WERI-Rb-1 (cell line): ENCODE measurements at regions not wholly inside any gene's neighbourhood (a gene's known extent, or its start where the extent isn't known, plus 50 kb on each side); places are given as distances from the start of the nearest gene placed in this dataset.
"Not testable (repeated sequence)": the region's sequence is repeated elsewhere in the genome, so short reads cannot be mapped to it uniquely, and the experiment has no call there.

Experiments used
- DNase-seq: peaks from one replicate; pipeline ENCODE4 v3.0.0-alpha.2; 2020
- H3K27ac ChIP-seq: fragments of 250-450 bp; sonication (Bioruptor Pico); 2 replicates; pipeline ENCODE4 v1.5.1; 2020; ENCODE audit warnings: mild to moderate bottlenecking, moderate library complexity
- H3K27me3 ChIP-seq: fragments of 250-450 bp; sonication (Bioruptor Pico); 2 replicates; pipeline ENCODE4 v1.5.1; 2021; ENCODE audit warnings: mild to moderate bottlenecking, low read depth, moderate library complexity; ENCODE audit not compliant: insufficient read depth, severe bottlenecking
- H3K36me3 ChIP-seq: fragments of 250-450 bp; sonication (Bioruptor Pico); 2 replicates; pipeline ENCODE4 v1.5.1; 2020; ENCODE audit warnings: mild to moderate bottlenecking, moderate library complexity
- H3K4me3 ChIP-seq: 2 replicates; pipeline ENCODE4 v1.5.1; 2011; ENCODE audit warnings: low read depth, mild to moderate bottlenecking, control low read depth, low read length
- H3K9me3 ChIP-seq: fragments of 250-450 bp; sonication (Bioruptor Pico); 2 replicates; pipeline ENCODE4 v1.5.1; 2021; ENCODE audit warnings: mild to moderate bottlenecking, moderate library complexity; ENCODE audit not compliant: severe bottlenecking
- CTCF ChIP-seq: IDR thresholded peaks from 2 replicates; pipeline ENCODE4 v1.5.1; 2011; ENCODE audit warnings: low read depth, mild to moderate bottlenecking, control low read depth, inconsistent platforms, low read length

- H3K4me3 ChIP-seq = no peak overlapping the region
- no peak for DNase-seq
These were observed 1206.5 kb upstream of the PABPC4L start for GRCh38 chr4:135408109-135408508.

DNA sequence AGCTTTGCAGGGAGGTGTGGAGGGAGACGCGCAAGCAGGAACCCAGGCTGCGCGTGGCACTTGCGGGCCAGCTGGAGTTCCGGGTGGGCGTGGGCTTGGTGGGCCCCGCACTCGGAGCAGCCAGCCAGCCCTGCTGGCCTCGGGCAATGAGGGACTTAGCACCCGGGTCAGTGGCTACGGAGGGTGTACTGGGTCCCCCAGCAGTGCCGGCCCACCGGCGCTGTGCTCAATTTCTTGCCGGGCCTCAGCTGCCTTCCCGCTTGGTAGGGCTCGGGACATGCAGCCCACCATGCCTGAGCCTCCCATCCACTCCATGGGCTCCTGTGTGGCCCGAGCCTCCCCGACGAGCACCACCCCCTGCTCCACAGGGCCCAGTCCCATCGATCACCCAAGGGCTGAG lies 1205.0 kb upstream of the PABPC4L start:
- peaks cover 20% of the 10 kb centered on the region for H3K9me3 ChIP-seq

More at GRCh38 chr4:135408109-135408508, 1206.5 kb upstream of the PABPC4L start:
- H3K36me3 ChIP-seq = no peaks in the 10 kb centered on the region
- peaks cover 20% of the 10 kb centered on the region for H3K9me3 ChIP-seq
- H3K27ac ChIP-seq = no peak overlapping the region
- TF ChIP-seq CTCF = no peak
- H3K27me3 ChIP-seq = no peaks in the 10 kb centered on the region

DNA sequence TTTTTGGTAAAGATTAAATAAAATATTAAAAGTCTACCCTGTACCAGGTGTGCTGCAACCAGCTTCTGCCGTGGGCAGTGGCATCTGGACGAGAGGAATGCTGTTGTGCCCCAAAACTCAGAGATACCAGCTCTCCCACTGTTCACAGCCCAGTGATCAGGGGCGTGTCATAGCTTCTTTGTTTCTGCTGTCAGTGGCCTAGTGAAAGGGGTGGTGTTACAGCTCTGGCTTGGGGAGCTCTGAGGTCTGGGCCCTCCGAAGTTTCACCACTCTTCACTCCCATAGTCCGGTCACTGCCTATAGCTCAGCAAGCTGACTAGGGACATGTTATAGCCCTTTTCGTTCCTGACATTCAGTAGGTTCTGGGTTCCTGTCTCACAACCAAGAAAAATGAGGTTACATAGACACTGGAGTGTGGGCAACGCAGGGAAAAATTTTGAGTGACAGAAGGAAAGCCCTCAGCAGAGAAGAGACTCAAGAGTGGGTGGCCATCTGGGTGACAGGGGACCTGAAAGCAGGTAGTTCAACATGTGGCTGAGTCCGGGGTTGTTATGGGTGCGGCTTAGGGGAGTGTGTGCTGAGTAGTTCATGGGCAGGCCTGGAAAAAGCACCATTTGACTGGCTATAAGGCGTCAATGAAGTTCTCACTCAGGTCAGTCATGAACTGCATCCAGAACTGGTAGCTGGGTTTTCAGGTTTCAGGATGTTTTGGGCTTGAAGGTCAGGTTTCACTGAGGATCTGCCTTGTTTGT lies 1184.4 kb upstream of the PABPC4L start:
- DNase-seq = no peak

More for the DNA sequence above, 1205.0 kb upstream of the PABPC4L start:
- DNase-seq, H3K36me3 ChIP-seq, H3K27ac ChIP-seq, H3K27me3 ChIP-seq, H3K4me3 ChIP-seq: not testable (repeated sequence)

DNA sequence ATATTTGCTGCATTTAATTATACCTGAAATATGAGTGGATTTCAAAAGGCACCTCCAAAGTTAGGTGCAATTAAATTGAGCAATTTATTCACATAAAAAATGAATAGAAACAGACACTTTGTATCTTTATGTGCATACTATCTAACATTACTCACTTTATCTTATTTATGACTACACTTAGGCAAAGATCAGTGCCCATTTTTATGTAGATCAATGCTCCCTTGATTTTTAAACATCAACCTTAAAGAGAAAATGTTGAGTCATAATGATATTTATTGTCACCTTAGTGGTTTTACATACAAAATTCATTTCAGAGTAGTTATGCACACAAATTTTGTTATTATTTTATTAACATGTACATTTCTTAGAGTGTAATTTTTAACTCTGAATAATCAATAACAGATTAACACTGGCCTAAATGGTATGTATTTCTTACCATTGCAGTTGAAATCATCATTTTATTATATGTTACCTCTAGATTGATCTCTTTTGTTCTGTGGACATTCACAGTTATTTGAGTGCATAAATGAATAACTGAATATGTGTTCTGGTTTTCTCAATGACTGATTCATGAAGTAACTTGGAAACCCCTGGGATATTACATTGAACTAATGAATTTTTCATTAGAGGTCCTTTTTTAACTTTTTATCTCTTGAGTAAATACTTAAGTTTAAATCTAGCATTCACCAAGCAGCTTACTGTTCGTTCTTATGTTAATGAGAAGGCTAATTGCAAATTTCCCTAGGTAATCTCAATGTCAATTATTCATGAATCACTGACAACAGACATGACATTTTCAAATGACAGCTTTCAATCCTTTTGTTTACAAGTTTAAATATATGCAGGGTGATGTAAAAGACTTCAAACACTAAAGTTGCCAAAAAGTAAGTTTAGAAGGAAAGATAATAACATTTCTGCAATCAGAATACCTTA lies 1182.0 kb upstream of the PABPC4L start:
- Histone ChIP-seq H3K9me3 (peaks cover 3% of the 10 kb centered on the region), H3K4me3 (no peak overlapping the region), H3K36me3 (no peaks in the 10 kb centered on the region), H3K27ac (no peak overlapping the region), H3K27me3 (no peaks in the 10 kb centered on the region)
- TF ChIP-seq CTCF = no peak
- DNase-seq = no peak

More for the DNA sequence above, 1184.4 kb upstream of the PABPC4L start:
- no peak for TF ChIP-seq CTCF
- Histone ChIP-seq H3K27ac (no peak overlapping the region), H3K9me3 (no peaks in the 10 kb centered on the region), H3K27me3 (no peaks in the 10 kb centered on the region), H3K36me3 (no peaks in the 10 kb centered on the region), H3K4me3 (no peak overlapping the region)

DNA sequence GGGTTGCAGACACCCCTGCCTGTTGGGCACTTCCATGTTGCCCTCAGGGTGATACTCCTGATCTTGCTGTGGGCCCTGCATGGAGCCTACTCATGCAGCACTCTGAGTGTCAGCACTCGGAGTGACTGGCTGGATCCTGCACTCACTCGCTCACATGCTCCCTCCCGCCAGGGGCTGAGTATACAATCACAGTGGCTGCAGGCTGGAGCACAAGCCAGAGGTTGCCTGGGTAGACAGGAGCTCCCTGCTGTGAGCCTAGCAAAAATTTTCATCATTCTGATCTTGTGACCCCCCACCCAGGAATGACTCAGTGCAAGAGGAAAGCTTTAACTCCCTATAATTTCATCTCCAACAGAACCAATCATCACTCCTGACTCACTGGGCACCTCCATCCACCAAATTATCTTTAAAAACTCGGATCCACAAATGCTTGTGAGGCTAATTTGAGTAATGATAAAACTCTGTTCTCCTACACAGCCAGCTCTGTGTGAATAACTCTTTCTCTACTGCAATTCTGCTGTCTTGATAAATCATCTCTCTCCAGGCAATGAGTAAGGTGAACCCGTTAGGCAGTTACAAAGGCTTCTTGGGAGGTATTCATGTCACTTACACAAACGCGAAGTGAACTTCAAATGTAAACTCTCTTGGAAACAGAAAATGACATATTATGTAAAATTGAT lies 1180.8 kb upstream of the PABPC4L start:
- H3K9me3 ChIP-seq = peaks cover 3% of the 10 kb centered on the region
- H3K4me3 ChIP-seq = no peak overlapping the region
- H3K27me3 ChIP-seq = no peaks in the 10 kb centered on the region
- H3K36me3 ChIP-seq = no peaks in the 10 kb centered on the region
- TF ChIP-seq CTCF = no peak
- H3K27ac ChIP-seq = no peak overlapping the region
- no peak for DNase-seq

- no peak for DNase-seq
These were observed 1170.5 kb upstream of the PABPC4L start for GRCh38 chr4:135372131-135372530.

More at GRCh38 chr4:135372131-135372530, 1170.5 kb upstream of the PABPC4L start:
- H3K4me3 ChIP-seq = no peak overlapping the region
- H3K27ac ChIP-seq = no peak overlapping the region
- H3K27me3 ChIP-seq = no peaks in the 10 kb centered on the region
- no peak for TF ChIP-seq CTCF
- peaks cover 4% of the 10 kb centered on the region for H3K9me3 ChIP-seq
- no peaks in the 10 kb centered on the region for H3K36me3 ChIP-seq
